HG02852 (cell line): ENCODE measurements at regions not wholly inside any gene's neighbourhood (a gene's known extent, or its start where the extent isn't known, plus 50 kb on each side); places are given as distances from the start of the nearest gene placed in this dataset.
"Not testable (repeated sequence)": the region's sequence is repeated elsewhere in the genome, so short reads cannot be mapped to it uniquely, and the experiment has no call there.

Experiments
- ATAC-seq: cut with Tn5 transposase; IDR thresholded peaks from one replicate; pipeline ENCODE4 v1.9.1; 2021; ENCODE audit warnings: mild to moderate bottlenecking, moderate library complexity; ENCODE audit not compliant: unreplicated experiment

DNA sequence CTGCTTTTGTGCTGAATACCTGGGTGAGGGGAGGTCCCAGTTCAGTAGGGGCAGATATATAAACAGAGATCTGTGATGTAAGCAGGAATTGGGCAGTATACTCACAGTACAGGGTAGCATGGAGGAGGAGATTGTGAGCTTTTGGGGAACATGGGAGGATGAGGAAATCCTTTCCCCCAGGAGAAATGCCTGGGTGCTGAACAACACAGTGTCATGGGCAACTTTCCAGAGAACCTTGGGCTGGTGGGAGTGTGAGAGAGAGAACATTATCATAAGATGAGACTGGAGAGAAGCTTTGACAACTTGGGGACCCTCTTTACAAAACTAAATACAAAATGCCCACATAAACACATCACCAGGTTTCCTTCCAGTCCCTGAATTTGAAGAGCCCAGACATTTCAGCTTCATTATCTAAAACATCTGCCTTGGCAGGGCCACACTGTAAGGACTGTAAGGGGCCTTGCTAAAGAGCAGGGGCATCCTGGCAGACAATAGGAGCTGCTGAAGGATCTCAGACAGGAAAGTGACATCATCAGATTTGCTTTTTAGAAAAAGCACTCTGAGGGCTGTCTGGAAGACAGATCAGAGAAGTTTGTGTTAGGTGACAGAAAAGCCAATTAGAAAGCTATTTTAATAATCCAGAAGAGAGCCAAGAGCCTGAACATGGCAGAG lies 105.1 kb upstream of the FOXN2 start:
- ATAC-seq, result no peak

DNA sequence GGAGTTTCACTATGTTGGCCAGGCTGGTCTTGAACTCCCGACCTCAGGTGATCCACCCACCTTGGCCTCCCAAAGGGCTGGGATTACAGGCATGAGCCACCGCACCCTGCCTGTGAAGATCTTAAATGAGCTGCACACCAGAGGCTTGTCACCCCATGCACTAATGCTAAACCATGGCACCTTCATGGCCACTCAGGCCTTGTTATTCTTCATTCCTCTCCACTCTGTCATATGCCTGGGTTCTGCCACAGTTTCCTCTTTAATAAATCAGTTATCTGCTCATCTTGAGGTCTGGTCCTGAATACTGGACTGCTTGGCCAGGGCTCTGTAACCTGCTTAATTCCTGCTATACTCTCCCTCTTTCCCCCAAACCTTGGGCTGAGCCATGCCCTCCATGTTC lies 104.3 kb upstream of the FOXN2 start:
- no peak for ATAC-seq

DNA sequence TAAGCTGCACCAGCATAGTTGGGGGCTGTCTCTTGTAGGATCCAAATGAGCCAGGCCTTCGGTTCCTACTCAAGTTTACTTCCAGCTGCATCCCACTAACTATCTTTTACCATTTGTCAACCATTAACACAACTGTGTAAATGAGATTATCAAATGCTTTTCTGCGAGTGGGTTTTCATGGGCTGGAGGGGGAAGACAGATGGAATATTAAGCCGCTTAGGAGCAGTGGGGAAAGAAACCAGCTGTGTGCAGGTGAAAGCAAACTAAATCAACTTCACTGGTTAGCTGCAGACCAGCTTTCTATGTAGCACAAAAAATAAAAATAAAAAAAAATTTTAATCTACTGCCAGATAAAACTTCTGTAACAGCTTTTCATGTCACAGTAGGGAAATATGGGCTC lies 100.8 kb upstream of the FOXN2 start:
- no peak for ATAC-seq

DNA sequence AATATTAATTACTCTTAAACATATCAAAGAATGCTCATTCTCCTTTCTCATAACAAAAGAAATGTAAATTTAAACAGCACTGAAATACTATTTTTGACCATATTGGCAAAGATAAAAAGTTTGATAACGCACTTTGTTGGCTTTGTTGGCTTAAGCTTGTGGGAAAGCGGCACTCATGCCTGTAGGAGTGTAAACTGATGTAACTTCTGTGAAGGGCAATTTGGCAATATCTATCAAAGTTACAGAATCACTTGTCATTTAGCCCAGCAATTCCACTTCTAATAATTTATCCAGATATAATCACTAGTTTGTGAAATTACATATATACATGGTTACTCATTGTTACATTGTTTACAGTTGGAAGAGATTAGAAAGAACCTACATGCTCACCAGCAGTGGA lies 96.3 kb upstream of the FOXN2 start:
- no peak for ATAC-seq

DNA sequence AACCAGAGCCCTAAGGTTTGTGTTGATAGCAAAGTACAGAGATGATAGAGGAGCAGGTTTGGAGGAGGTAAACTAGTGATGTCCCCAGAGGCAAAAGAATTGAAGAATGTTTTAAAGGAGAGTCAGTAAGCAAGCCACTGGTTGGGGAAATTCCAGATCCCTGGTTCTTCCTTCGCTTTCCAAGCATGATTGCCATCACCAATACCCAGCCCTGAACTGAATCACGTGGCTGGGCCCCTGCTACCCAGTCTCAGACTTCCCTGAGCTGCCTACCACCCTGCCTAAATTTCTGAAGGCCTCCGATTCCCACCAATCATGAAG lies 95.3 kb upstream of the FOXN2 start:
- ATAC-seq, result no peak

DNA sequence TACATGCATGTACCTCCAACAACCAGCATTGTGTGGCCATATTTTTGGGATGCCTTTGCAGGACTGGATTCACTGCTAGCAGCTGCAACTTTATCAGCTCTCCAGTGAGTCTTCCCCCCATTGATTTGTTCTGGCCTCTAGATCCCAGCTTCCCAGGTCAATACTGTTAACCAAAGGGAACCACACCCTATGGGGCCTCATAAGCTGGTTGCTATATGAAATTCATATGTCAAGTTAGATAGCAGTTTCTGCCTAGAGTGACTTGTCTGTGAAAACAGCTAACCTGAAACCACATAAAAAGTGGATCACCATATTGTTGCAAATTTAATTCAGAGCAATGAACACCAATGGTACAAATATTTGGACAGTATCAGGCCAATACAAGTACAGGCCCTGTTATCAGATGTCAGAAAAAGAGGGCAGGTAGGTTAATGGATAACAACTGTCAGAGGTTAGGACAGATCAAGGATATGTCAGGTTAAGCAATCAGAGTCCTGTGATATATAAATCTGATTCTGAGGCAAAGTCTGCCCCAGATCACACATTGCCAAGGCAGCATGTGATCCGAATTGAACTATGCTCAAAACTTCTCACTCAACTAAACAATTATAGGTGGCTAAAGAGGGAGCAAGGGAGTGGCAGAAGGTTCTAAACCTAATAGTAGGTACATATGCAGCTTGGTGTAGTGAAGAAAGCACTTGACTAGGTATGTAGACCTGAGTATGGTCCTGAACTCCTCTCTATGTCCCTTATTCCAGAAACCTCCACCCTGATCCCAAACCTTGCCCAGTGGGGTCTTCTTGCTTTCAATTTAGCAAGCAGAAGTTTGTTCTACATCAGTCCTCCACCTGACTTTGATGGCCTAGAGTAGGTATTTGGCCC lies 94.7 kb upstream of the FOXN2 start:
- no peak for ATAC-seq

DNA sequence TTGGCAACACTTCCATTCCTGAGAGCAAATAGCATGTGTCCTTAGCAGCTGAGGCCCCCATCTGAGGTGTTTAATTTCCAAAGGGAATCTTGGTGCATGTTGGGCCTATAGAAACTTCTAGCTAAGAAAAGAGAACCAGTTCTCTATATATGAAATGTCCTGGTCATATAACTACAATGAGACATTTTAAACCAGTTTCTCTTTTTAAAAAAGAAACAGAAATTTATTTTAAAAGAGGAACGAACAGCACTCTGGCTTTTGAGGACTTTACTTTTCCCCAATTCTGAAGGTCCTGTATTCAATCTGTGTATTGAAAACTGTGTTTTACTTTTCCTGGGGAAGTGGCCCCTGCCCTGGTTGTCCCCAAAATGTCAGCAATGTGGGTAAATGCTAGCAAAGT lies 94.0 kb upstream of the FOXN2 start:
- ATAC-seq, result no peak

DNA sequence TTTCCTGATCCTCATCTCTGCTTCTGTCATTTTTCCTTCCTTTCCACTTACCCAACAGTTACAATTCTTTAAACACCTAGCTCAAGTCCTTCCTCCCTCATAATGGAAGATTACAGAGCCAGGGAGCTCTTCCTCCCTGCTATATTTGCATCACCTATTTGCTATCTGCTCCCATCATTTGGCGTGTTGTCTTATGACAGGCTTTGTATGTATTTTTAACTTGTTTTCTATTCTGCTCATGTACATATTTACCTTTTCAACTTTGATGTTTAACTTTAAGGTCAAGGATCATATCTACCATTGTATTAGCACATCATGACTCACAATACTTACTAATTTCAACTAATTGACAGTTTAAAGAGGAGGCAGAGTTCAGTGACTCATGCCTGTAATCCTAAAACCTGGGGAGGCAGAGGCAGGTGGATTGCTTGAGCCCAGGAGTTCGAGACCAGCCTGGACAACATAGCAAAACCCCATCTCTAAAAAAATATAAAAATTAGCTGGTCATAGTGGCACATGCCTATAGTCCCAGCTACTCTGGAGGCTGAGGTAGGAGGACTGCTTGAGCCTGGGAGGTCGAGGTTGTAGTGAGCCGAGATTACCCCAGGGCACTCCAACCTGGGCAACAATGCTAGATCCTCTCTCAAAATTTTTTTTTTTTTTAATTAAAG lies 92.5 kb upstream of the FOXN2 start:
- no peak for ATAC-seq

DNA sequence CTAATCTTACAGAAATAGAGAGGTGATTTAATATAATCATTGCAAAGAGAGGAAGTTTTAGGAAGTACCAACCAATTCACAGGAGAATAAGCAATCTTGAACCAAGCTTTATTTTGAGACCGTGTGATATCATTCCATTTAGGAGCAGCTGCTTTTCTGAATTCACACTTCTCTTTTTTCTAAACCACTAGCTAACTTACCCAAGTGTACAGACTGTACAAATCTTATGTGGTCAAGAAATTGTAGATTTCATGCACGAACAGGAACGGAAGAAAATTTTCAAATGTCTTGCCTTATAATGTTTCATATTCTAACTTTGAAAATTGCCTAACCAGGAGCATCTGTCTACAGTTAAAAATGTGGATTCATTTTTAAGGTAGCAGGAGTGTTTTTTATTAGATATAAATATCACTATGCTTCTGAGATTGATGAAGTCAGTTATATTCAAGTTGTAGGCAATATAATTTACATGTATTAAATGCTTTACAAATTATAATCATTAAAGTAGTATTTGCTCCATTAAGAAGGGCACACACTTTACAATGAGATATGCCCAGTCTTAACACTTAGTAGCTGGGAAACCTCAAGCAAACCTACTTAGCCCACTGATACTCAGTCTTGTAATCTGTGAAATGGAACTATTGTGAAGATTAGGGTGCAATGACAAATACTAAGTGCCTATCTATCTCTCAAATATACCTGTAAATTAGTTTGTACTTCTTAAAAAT lies 86.7 kb upstream of the FOXN2 start:
- ATAC-seq, result peak; percentile 85

DNA sequence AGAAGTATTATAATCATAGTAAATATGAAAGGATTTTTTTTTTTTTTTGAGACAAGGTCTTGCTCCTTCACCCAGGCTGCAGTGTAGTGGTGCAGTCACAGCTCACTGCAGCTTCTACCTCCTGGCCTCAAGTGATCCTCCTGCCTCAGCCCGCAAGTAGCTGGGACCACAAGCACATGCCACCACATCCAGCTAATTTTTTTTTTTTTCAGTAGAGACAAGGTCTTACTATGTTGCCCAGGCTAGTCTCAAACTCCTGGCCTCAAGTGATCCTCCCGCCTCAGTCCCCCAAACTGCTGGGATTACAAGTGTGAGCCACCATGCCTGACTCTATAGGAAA lies 86.2 kb upstream of the FOXN2 start:
- ATAC-seq, result peak; percentile 39

DNA sequence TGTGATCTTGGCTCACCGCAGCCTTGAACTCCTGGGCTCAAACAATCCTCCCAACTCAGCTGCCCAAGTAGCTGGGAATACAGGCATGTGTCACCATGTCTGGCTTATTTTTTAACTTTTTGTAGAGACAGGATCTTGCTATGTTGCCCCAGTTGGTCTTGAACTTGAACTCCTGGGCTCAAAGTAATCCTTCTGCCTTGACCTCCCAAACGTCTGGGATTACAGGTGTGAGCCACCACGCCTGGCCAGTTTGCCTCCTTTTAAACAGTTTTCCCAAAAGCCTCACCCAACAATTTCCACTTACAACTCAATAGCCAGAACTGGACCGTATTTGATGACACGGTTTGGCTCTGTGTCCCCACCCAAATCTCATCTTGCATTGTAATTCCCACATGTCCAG lies 85.4 kb upstream of the FOXN2 start:
- no peak for ATAC-seq

DNA sequence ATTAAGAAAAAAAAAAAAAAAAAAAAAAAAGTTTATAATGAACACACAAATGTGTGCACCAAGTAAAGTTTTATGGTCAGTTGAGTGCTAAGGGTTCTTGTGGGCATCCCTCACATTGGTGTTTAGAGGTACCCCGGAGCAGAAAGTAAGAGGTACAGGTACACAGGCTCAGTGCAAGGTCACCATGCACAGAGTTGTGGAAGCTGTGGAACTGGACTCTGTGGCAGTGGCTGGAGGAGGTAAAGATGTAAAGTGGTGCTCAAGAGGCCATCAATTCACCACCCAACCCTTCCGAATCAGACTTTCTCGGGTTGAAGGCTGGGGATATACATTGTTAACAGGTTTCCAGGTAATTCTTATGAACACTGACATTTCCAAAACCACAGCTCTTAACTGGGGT lies 83.6 kb upstream of the FOXN2 start:
- no peak for ATAC-seq

DNA sequence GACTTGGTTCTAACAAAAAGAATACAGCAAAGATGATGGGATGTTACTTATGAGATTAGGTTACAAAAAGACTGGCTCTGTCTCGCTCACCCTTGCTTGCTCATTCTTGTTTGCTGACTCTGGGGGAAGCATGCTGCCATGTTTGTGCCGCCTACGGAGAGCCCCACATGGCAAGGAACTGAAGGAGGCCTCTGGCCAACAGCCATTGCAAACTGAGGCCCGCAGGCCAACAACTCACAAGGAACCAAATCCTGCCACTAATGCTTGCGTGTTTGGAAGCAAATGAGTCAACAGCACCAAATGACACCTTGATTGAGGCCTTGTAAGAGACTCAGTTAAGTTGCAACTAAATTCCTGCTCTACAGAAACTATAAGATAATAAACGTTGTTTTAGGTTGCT lies 82.1 kb upstream of the FOXN2 start:
- no peak for ATAC-seq

DNA sequence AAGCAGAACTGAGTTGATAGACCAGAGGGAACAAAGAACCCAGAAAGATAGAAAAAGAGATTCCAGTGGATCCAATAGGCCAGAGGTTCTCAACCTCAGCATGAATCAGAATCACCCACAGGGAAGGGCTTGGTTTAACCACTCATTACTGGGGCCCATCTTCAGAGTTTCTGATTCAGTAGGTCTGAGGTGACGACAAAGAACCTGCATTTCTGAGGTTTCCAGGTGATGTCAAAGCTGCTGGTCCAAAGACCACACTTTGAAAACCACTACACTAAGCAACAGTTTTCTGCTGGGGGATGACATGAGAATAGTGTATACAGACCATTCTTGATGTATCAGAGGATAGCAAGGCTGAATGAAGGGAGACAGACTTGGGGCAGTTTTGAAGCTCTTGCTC lies 81.5 kb upstream of the FOXN2 start:
- no peak for ATAC-seq

DNA sequence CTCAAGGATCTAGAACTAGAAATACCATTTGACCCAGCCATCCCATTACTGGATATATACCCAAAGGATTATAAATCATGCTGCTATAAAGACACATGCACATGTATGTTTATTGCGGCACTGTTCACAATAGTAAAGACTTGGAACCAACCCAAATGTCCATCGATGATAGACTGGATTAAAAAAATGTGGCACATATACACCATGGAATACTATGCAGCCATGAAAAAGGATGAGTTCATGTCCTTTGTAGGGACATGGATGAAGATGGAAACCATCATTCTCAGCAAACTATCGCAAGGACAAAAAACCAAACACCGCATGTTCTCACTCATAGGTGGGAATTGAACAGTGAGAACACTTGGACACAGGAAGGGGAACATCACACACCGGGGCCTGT lies 80.7 kb upstream of the FOXN2 start:
- not testable (repeated sequence) for ATAC-seq

DNA sequence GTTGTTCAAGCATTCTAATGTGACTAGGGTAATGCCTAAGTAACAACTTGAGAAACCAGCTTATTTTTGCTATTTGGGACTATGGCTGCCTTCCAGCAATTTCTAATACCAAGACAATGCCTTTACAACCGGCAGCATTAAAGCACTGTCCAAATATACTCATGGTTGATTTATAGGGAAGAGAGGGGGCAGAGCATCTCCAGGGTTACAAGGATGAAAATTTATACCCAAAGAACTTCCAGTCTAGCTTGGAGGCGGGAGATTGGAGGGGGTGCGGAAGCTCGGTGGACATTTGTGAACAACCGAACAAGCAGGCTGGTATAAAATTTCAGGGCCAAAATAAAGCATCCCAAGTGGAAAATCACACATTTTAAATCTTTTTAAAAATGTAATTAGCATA lies 79.4 kb upstream of the FOXN2 start:
- no peak for ATAC-seq

DNA sequence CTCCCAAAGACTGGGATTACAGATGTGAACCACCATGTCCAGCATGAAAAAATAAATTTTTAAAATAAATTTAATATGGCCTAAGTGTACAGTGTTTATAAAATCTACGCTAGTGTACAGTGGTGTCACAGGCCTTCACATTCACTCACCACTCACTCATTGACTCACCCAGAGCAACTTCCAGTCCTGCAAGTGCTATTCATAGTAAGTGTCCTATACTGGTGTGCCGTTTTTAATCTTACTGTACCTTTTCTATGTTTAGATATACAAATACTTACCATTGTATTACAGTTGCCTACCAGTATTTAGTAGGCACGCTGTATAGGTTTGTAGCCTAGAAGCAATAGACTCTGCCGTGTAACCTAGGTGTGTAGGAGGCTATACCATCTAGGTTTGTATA lies 76.1 kb upstream of the FOXN2 start:
- no peak for ATAC-seq

DNA sequence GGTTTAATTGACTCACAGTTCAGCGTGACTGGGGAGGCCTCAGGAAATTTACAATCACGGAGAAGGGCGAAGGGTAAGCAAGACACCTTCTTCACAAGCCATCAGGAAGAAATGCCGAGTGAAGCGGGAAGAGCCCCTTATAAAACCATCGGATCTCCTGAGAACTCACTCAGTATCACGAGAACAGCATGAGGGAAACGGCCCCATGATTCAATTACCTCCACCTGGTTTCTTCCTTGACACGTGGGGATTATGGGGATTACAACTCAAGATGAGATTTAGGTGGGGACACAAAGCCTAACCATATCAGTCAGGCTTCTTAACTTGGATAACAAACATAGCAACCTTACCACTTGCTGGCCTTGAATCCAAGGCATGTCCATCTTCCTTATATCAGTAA lies 73.6 kb upstream of the FOXN2 start:
- no peak for ATAC-seq

DNA sequence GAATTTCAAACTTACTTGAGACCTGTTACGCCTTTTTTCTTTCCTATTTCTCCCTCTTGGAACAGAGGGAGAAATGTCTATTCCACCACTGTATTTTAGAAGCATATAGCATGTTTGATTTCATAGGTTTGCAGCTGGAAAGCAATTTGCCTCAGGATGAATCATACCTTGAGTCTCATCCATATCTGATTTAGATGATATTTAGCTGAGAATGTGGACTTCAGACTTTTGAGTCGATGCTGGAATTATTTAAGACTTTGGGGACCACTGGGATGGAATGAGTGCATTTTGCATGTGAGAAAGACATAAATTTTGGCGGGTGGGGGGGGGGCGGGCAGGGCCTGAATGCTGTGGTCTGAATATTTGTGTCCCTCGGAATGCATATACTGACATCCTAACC lies 67.3 kb upstream of the FOXN2 start:
- ATAC-seq, result no peak

DNA sequence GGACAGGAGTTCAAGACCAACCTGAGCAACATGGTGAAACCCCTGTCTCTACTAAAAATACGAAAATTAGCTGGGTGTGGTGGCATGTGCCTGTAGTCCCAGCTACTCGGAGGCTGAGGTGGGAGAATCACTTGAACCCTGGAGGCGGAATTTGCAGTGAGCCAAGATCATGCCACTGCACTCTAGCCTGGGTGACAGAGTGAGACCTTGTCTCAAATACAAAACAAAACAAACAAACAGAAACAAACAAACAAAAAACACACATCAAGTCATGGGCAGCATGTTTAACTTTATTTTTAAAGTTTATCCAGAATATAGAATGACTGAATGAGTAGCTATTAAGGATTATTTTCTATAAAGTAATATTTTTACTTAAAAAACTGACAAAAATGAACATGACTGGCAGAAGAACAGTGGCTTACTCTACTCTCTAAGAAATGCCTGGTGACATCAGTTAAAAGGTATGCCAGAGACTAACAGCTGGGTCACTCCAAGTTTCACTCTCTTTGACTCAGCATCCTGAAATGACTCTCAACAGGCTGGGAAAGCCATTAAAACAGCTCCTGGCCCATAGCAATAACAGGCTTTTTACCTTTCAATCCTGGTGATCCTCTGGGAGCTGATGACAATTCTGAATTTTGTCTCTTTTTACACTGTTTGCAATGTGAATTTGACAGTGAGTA lies 66.1 kb upstream of the FOXN2 start:
- ATAC-seq, result peak; percentile 95

DNA sequence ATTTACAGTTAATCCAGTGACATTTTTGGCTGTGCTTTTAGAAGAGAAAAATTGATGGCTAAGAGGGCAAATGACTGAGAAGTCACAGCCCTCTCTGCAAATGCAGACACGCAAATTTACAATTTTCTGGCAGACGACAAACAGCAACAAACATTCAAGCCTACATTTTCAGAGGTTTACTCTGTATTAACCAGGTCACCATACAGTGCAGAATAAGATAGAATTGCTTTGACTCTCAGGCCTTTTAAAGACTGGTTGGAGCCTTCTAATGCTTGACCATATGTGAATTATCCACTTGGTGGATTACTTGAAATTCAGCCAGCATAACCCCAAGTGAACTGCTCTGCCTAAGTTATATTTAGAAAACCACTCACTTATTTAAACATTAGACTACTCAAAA lies 65.5 kb upstream of the FOXN2 start:
- ATAC-seq, result no peak
